ENCODE measurements at regions not wholly inside any gene's neighbourhood (a gene's known extent, or its start where the extent isn't known, plus 50 kb on each side); places are given as distances from the start of the nearest gene placed in this dataset.

DNA sequence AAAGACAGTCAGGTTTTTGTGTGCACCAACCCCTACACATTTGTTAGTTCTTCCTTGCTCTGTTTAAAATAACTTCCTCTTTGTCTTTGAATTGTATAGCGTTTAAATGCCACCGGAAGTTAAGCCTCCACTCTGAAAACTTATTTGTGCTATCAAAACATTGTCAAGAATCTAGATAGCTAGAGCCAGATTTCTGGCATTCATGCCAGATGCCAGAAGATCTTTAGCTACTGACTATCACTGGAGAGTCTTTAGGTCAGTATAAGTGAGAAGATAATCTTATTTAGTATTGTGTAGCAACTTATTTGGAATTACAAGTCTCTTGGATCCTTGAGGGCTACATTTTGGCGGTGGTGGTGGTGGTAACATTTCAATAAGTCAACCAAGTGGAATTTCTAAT is 63.4 kb upstream of the ADAM23 start:
- TF ChIP-seq, protein P1, sequence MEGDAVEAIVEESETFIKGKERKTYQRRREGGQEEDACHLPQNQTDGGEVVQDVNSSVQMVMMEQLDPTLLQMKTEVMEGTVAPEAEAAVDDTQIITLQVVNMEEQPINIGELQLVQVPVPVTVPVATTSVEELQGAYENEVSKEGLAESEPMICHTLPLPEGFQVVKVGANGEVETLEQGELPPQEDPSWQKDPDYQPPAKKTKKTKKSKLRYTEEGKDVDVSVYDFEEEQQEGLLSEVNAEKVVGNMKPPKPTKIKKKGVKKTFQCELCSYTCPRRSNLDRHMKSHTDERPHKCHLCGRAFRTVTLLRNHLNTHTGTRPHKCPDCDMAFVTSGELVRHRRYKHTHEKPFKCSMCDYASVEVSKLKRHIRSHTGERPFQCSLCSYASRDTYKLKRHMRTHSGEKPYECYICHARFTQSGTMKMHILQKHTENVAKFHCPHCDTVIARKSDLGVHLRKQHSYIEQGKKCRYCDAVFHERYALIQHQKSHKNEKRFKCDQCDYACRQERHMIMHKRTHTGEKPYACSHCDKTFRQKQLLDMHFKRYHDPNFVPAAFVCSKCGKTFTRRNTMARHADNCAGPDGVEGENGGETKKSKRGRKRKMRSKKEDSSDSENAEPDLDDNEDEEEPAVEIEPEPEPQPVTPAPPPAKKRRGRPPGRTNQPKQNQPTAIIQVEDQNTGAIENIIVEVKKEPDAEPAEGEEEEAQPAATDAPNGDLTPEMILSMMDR (IDR thresholded peaks at IDR 0.05), result no peak
- TF ChIP-seq POLR2AphosphoS5 (IDR thresholded peaks at IDR 0.05), result no peak
- no peak for TF ChIP-seq POLR2A (IDR thresholded peaks at IDR 0.05; ENCODE audit: low read depth)
